ENCODE measurements at regions not wholly inside any gene's neighbourhood (a gene's known extent, or its start where the extent isn't known, plus 50 kb on each side); places are given as distances from the start of the nearest gene placed in this dataset.

DNA sequence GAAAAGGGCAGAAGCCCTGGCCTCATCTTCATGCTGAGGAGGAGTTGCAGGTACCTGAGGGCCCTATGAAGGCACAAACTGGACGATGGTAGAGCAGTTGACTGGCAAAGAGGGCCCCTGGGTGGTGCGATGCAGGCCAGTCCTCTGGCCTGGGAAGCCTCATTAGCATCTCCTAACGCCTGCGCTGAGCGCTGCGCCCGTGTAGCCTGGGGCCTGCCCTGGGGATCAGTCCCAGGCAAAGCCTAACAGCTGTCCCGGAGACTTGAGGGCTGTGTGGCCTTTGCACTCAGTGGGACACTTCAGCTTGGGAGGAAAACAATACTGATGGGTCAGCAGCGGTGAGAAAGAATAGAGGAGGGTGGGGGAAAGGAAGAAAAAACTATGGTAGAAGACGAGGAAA lies 187.7 kb downstream of the RAP2A start:
- Histone ChIP-seq H2AK5ac (ENCODE audit: low read depth, low read length) (no peak overlapping the region), H3K14ac (ENCODE audit: insufficient read length) (no peak overlapping the region), H3K27ac (ENCODE audit: low read depth, low read length) (no peak overlapping the region), H3K79me1 (ENCODE audit: low read depth, low read length) (no peaks in the 10 kb centered on the region), H4K8ac (ENCODE audit: extremely low read depth, insufficient read depth, low read length) (peak overlapping the region; percentile 42; the same call in 1 of the 2 replicates), H3K4me2 (ENCODE audit: insufficient read depth in 1 of 2, low read depth in 2 of 2, low read length in 2 of 2) (0 out of 4 replicates have a peak overlapping the region, but pooled peaks of 1 of the 2 experiments have one; percentile 15), H4K91ac (replicated peaks; ENCODE audit: insufficient read length, low read length) (no peak overlapping the region), H2BK20ac (ENCODE audit: low read length) (no peak overlapping the region), H2BK15ac (ENCODE audit: low read length) (no peak overlapping the region), H3K4me1 (replicated peaks in 1 of 4; ENCODE audit: control insufficient read depth in 3 of 4, insufficient read depth in 4 of 4, low read length in 3 of 4) (peaks cover 0 to 8% (median 4%) of the 10 kb centered on the region in 4 experiments; a peak in 2 of 7 replicates), H3K79me2 (ENCODE audit: control insufficient read depth in 1 of 2, insufficient read depth in 2 of 2, low read length in 2 of 2) (no peaks in the 10 kb centered on the region), H3K27me3 (replicated peaks in 1 of 4; ENCODE audit: control insufficient read depth in 3 of 4, extremely low read depth in 1 of 4, insufficient read depth in 3 of 4, low read length in 3 of 4) (no peaks in the 10 kb centered on the region), H3K23me2 (ENCODE audit: low read depth, low read length) (peaks cover 3% of the 10 kb centered on the region; the same call in 1 of the 2 replicates), H2BK120ac (replicated peaks; ENCODE audit: low read depth, low read length) (no peak overlapping the region), H4K20me1 (replicated peaks in 1 of 2; ENCODE audit: control insufficient read depth in 1 of 2, insufficient read depth in 2 of 2, low read length in 2 of 2) (no peaks in the 10 kb centered on the region), H3K23ac (ENCODE audit: insufficient read length) (no peak overlapping the region), H3K56ac (replicated peaks; ENCODE audit: insufficient read length, low read depth, low read length) (no peak overlapping the region), H2BK12ac (ENCODE audit: low read depth, low read length) (no peak overlapping the region), H3K4me3 (ENCODE audit: extremely low read depth in 1 of 4, insufficient read depth in 2 of 4, low read depth in 3 of 4, low read length in 4 of 4) (no peak overlapping the region), H3K9ac (replicated peaks in 1 of 4; ENCODE audit: extremely low read depth in 1 of 4, low read depth in 3 of 4, low read length in 3 of 4) (no peak overlapping the region), H2AFZ (ENCODE audit: low read length) (peak overlapping the region; percentile 98), H3K4ac (replicated peaks; ENCODE audit: insufficient read length, low read depth, low read length) (no peak overlapping the region), H4K5ac (ENCODE audit: insufficient read length, low read depth, low read length) (no peak overlapping the region), H3K36me3 (ENCODE audit: control insufficient read depth in 2 of 4, insufficient read depth in 4 of 4, low read length in 3 of 4) (no peaks in the 10 kb centered on the region), H3K9me3 (ENCODE audit: insufficient read depth in 2 of 2, low read depth in 1 of 2, low read length in 1 of 2) (no peaks in the 10 kb centered on the region), H2BK5ac (ENCODE audit: low read depth, low read length) (no peak overlapping the region), H3K18ac (ENCODE audit: extremely low read depth, low read length) (no peak overlapping the region)
- WGBS, 2 experiments (ENCODE audit: extremely low coverage in 1 of 2, insufficient coverage in 1 of 2, insufficient read length in 1 of 2, insufficient replicate concordance in 2 of 2, low coverage in 1 of 2, low lambda C conversion rate in 2 of 2, missing lambda C conversion rate in 1 of 2) = 33% methylated on average over 10 of the region's 10 CpGs; no CpG with 5 or more reads in 1 of the 2 experiments
- FAIRE-seq = no peak
- peak in 1 of 2 experiments; percentile 66 for DNase-seq (ENCODE audit: low read depth in 1 of 2, low spot score in 2 of 2)
- ChIA-PET CTCF (ENCODE audit: partially characterized antibody) (interaction anchor here (1.0 kb wide), 1 partner anchor 39 kb away, joined by 3 read pairs; no protein-coding TSS in a partner anchor), POLR2A (ENCODE audit: partially characterized antibody) (no interaction called here)
- TF ChIP-seq RAD21 (IDR thresholded peaks at IDR 0.05 in 1 of 2, conservative IDR thresholded peaks at IDR 0.05 in 1 of 2; ENCODE audit: low read depth in 2 of 2, low read length in 2 of 2) = peak in 1 of 2 experiments; percentile 13; a peak in 1 of 4 replicates
- TF ChIP-seq CBX8 (IDR thresholded peaks at IDR 0.05; ENCODE audit: borderline replicate concordance, low read depth, low read length) = no peak
